GM19328 (cell line): ENCODE measurements at regions not wholly inside any gene's neighbourhood (a gene's known extent, or its start where the extent isn't known, plus 50 kb on each side); places are given as distances from the start of the nearest gene placed in this dataset.

ENCODE experiments used
- ATAC-seq: cut with Tn5 transposase; IDR thresholded peaks from one replicate; pipeline ENCODE4 v1.9.1; 2021; ENCODE audit warnings: mild to moderate bottlenecking, moderate library complexity; ENCODE audit not compliant: unreplicated experiment

DNA sequence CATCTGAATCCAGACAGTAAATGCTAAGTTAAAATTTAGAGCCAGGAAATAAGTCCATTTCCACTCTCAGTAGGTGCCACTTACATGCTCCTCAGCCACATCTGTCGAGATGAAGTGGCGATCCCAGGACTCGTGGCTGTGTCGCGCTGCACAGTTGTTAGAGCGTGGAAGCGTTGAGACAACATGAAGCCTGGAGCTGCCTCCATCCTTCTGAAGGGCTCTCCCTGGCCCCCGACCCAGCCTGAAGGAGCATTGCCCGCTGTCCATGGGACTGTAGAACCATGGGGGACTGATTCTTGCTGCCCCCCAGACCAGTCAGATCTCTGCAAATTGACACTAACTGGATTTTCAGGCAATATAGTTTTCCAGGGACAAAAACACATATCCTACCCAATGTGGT lies 58.9 kb downstream of the IRX1 start:
- no peak for ATAC-seq

GRCh38 chr5:3656803-3657202 lies 61.2 kb downstream of the IRX1 start:
- ATAC-seq = no peak

- no peak for ATAC-seq
Measured at GRCh38 chr5:3657364-3658022, 61.9 kb downstream of the IRX1 start.

DNA sequence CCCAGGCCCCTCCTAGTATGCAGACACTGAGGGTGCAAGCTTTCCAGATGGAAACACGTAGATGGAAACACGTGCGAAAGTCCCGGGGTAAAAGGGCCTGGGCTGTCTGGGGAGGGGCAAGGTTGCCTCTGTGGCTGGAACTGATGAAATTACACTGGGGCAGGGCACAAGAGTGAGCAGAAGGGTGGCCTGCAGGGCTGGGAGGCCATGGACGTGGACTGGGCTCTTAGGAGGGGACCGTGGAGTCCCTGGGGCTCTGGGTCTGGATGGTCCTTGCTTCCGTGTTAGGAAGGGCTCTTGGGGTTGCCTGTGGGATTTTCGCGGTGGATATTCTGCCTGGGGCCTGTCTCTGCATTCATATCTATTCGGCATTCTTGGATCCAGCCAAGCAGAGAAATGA lies 63.3 kb downstream of the IRX1 start:
- no peak for ATAC-seq

DNA sequence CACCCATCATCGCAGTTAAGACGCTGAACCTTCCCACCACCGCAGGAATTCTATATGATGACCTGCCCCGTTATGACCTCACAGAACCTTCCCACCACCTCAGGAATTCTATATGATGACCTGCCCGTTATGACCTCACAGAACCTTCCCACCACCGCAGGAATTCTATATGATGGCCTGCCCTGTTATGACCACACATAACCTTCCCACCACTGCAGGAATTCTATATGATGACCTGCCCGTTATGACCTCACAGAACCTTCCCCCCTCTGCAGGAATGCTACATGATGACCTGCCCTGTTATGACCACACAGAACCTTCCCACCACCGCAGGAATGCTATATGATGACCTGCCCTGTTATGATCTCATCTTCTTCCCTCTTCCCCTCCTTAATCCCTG lies 64.3 kb downstream of the IRX1 start:
- no peak for ATAC-seq

DNA sequence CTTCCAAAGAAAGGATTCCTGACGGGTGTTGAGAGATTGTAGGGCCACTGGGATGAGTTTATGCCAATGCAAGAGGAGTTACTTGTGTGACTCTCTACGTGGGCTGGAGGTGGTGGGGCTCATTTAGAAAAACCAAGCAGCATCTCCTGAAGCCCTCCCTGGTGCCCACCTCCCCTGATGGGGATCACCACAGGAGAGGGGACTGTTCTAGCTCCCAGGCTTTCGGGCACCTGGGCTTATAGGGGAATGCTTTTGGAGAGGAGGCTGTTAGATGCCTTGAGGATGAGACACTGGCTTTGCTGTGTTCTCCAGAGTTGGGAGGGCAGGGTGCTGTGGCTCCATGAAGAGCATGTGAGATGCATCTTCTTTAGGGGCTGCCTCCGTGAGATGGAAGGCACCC lies 65.0 kb downstream of the IRX1 start:
- ATAC-seq = no peak

- ATAC-seq = no peak
Measured at GRCh38 chr5:3661755-3662296, 66.2 kb downstream of the IRX1 start.

DNA sequence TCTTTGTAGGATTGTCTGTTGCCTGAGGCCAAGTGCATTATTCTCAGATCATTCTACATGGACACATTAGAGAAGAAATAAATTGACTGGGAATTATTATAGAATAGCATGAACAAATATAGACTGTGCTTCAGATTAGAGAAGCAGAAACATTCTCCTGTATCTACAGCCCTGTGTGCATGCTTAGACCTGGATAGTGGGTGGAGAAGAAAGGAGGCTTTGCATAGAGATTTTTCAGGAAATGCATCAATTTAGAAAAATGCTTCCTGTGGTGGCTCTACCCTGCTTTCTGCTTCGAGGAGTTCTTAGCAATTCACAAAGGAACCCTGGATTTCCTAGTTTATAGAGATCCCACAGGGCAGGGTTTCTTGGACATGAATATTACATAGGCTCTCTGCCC lies 66.7 kb downstream of the IRX1 start:
- ATAC-seq = no peak

GRCh38 chr5:3671337-3671736 lies 75.7 kb downstream of the IRX1 start:
- no peak for ATAC-seq

DNA sequence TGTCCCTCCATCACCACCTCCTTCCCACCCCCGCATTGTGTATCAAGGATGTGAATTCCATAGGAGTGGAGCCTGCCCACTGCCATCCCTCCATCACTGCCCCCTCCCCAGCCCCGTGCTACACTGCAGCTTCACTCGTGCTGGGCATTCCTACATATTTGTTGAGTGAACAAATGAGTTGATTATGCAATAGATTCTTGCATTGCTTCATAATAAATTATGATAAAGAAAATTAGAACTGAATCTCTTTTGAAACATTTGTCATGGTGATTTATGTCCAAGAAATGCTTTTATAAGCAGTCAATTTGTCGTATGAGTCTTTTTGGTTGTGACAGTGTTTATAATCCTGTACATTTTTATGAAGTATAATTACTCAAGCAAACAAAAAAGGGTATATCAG lies 83.2 kb downstream of the IRX1 start:
- no peak for ATAC-seq

GRCh38 chr5:3680821-3681220 lies 85.2 kb downstream of the IRX1 start:
- ATAC-seq = no peak

DNA sequence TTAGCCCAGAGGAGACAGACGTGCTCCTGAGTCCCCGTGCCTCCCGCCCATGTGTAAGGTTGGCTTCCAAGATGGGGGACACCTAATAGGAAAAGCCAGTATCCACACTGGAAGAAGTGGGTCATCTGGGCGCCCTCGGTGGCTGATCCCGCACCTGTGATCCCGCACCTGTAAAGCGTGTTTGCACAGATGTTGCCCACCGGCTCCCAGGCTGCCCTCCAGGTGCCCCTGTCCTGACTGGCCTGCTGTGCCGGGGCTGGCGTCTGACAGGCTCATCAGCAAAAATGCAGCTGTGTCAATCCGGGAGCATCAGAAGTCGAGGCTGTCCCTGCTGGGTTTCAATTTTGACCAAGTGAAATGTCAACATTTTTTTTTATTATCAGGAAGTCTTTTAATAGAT lies 88.5 kb downstream of the IRX1 start:
- no peak for ATAC-seq

GRCh38 chr5:3684771-3685354 lies 89.2 kb downstream of the IRX1 start:
- ATAC-seq = no peak

DNA sequence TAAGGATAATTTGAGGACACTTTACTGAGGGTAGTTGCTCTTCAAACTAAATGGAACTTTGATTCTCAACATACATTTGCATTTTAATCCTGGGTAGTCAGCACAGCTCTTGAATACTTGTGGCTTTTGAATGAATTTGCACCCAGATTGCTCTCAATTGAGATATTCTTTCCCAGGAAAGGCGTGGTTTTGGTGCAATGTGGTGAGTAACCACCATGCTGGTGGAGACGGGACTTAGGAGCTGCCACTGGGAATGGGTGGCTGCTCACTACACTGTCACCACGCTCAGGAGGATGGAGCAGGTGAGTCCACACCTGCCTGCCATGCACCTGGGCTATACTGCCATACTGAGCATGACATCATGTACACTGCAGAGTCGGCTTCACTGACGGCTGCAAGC lies 99.2 kb downstream of the IRX1 start:
- no peak for ATAC-seq

DNA sequence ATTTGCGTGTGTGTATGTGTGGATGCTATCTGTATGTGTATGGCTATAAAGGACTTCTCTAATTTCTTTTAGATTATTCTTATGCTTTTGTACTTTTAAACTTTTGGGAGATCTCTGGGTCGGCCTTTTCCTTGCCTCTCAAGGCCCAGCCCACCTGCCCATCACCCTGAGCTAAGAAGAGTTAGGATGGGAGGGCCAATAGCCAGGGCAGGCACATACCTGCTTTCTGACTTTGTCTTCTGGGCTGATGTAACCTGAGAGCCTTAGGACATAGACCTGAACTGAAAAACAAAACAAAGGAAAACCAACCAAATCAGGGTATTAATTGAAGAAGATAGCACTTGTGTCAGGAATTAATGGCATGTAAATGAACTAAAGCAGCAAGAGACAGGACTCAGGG lies 100.2 kb downstream of the IRX1 start:
- no peak for ATAC-seq

- no peak for ATAC-seq
Measured at GRCh38 chr5:3698412-3698811, 102.8 kb downstream of the IRX1 start.

DNA sequence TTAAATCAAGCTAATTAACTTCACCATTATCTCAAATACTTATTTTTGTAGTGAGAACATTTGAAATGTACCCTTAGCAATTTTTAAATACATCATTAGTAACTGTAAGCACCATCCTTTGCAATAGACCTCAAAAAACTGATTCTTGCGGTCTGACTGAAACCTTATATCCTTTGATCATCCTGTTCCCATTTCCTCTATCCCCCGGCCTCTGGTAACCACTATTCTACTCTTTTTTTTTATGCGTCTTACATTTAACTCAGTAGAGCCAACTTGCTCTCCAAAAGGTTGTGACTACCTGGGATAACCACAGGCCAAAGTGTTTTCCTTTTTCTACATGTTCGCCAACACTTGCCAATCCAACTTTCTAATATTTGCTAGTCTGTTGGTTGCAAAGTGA lies 106.1 kb downstream of the IRX1 start:
- ATAC-seq = no peak

DNA sequence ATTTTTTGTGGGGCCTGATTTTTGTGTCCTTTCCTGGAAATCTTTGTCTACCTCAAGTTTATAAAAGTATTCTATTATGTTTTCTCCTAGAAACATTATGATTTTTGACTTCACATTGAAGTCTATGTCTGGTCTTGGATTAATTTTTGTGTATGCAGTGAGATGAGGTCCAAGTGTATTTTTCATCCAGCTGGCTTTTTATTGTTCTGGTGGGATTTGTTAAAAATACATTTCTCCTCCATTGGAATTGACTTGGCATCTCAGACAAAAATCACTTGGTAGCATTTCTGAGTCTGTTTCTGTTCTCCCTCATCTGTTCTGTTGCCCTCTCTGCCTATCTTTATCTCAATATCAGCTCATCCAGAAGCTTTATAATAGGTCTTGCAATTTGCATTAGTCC lies 109.0 kb downstream of the IRX1 start:
- ATAC-seq = no peak

DNA sequence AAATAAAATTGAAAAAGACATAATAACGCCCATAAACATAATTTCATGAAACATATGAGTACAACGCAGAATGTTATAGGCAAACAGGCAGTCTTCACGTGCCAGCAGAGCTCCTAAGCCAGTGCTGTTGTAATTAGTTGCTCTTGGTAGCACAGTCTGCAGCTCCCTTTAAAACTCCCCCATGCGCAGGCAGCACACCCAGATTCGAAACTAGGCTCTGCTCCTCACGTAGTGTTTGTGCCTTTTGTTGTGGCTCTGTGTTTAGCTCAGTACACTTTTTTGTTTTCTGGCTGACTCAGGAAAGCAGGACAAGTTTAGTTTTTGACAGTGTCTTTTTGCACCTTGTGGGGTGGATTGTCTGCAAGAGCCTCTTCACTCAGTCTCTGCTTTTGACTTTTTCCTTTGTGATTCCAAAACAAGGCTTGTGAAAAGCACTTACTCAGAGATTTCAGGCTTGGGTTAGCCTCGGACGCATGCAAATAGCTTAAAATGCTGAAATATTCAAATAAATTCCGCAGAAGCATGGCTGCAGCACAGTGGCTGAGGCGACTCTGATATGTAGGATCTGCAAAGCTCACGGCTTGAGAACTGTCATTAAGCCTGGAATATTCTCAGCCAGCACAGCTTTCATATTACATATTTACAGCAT lies 113.6 kb downstream of the IRX1 start:
- ATAC-seq = no peak

- ATAC-seq = no peak
Measured at GRCh38 chr5:3709717-3710348, 114.2 kb downstream of the IRX1 start.

- ATAC-seq = no peak
Measured at GRCh38 chr5:3715062-3715461, 119.4 kb downstream of the IRX1 start.

GRCh38 chr5:3729631-3730030 lies 134.0 kb downstream of the IRX1 start:
- ATAC-seq = no peak
